ENCODE measurements at regions not wholly inside any gene's neighbourhood (a gene's known extent, or its start where the extent isn't known, plus 50 kb on each side); places are given as distances from the start of the nearest gene placed in this dataset.

DNA sequence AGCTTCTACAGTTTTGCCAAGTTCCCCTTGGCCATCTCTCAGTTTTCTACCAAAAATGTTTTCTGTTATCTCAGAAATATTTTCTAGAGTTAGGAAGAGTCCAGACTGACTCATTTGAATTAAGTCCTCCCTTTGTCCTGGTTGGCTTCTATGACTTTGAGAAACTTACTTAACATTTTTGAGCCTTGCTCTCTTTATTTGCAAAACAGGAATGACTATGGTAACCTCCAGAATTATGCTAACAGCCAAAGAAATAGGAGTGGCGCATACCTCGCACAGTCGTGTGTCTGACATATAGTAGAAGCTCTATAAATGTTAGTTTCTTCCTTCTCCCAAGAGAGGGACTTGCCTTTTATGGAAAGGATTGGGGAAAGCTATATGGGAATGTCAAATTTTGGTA, 841.1 kb downstream of the TSN start:
- TF ChIP-seq SPI1 (IDR thresholded peaks at IDR 0.05; ENCODE audit: borderline replicate concordance, low read depth) (no peak), CTCF (IDR thresholded peaks at IDR 0.05; ENCODE audit: insufficient read depth, low read length) (no peak), POLR2AphosphoS5 (IDR thresholded peaks at IDR 0.05; ENCODE audit: low read depth) (no peak), GABPA (IDR thresholded peaks at IDR 0.05; ENCODE audit: low read depth) (no peak)

Data from HL-60 (cell line).